SK-N-SH (cell line): ENCODE measurements at regions not wholly inside any gene's neighbourhood (a gene's known extent, or its start where the extent isn't known, plus 50 kb on each side); places are given as distances from the start of the nearest gene placed in this dataset.

Source experiments
- CTCF ChIA-PET: fragments of 300-600, 350-600 bp; formaldehyde crosslinking; extraction: SDS; loops from one replicate; lab custom pipeline; 2021; lab: Yijun Ruan, JAX
- POLR2A ChIA-PET: fragments of 350-600 bp; sonication (Branson Sonifier 250); formaldehyde crosslinking; extraction: SDS; loops from one replicate; lab custom pipeline; 2020; ENCODE audit warnings: antibody characterized with exemption, inconsistent platforms; lab: Yijun Ruan, JAX
- DNase-seq: peaks from one replicate; pipeline ENCODE4 v3.0.0; 2012
- H2AFZ ChIP-seq: fragments of 200-600 bp; sonication (generic); 2 replicates; pipeline ENCODE4 v1.8.1; 2016; ENCODE audit warnings: antibody characterized with exemption, mild to moderate bottlenecking, low read depth
- H3F3A ChIP-seq: fragments of 200-600 bp; sonication (generic); replicated peaks from 2 replicates; pipeline ENCODE3; 2016; ENCODE audit warnings: antibody characterized with exemption, mild to moderate bottlenecking; ENCODE audit not compliant: insufficient read depth
- H3K27ac ChIP-seq, 2 experiments: fragments of 200-500 bp in 1 of 2; fragments of 200-600 bp in 1 of 2; sonication (Bioruptor generic) in 1 of 2; sonication (generic), shearing (Covaris generic) in 1 of 2; 2 replicates each; pipeline versions ENCODE4 v1.5.1 to v1.6.1; 2014 to 2016; ENCODE audit warnings: low read depth in 2 of 2, inconsistent platforms in 1 of 2, low read length in 1 of 2, mild to moderate bottlenecking in 1 of 2, mixed read lengths in 1 of 2
- H3K27me3 ChIP-seq: fragments of 200-600 bp; sonication (generic), shearing (Covaris generic); 2 replicates; pipeline ENCODE4 v1.6.1; 2016; ENCODE audit warnings: mixed run types; ENCODE audit not compliant: insufficient read depth
- H3K36me3 ChIP-seq, 2 experiments: fragments of 200-500 bp in 1 of 2; fragments of 200-600 bp in 1 of 2; sonication (Bioruptor generic) in 1 of 2; sonication (generic) in 1 of 2; replicated peaks in 1 of 2; 2 replicates each; pipeline versions ENCODE3 to v1.5.1; 2014 to 2016; ENCODE audit warnings: low read length in 1 of 2, mild to moderate bottlenecking in 1 of 2; ENCODE audit not compliant: insufficient read depth in 2 of 2, control insufficient read depth in 1 of 2
- H3K4me1 ChIP-seq, 2 experiments: fragments of 200-500 bp in 1 of 2; fragments of 200-600 bp in 1 of 2; sonication (Bioruptor generic) in 1 of 2; sonication (generic), shearing (Covaris generic) in 1 of 2; 2 replicates each; pipeline versions ENCODE4 v1.5.1 to v1.6.1; 2014 to 2016; ENCODE audit warnings: low read depth in 1 of 2, low read length in 1 of 2, mixed run types in 1 of 2; ENCODE audit not compliant: insufficient read depth in 2 of 2, control insufficient read depth in 1 of 2
- H3K4me2 ChIP-seq: fragments of 200-600 bp; sonication (generic), shearing (Covaris generic); 2 replicates; pipeline ENCODE4 v1.6.1; 2017; ENCODE audit warnings: mixed run types
- H3K4me3 ChIP-seq, 2 experiments: fragments of 200-500 bp in 1 of 2; fragments of 200-600 bp in 1 of 2; sonication (Bioruptor generic) in 1 of 2; sonication (generic), shearing (Covaris generic) in 1 of 2; 2 replicates each; pipeline versions ENCODE4 v1.5.1 to v1.8.1; 2014 to 2016; ENCODE audit warnings: low read depth in 2 of 2, inconsistent platforms in 1 of 2, low read length in 1 of 2, mild to moderate bottlenecking in 1 of 2, mixed read lengths in 1 of 2, moderate library complexity in 1 of 2
- H3K79me2 ChIP-seq: fragments of 200-600 bp; sonication (generic); 2 replicates; pipeline ENCODE4 v1.8.1; 2017; ENCODE audit warnings: mild to moderate bottlenecking; ENCODE audit not compliant: insufficient read depth
- H3K9ac ChIP-seq: fragments of 200-600 bp; sonication (generic); 2 replicates; pipeline ENCODE4 v1.6.1; 2017; ENCODE audit warnings: mixed run types
- H3K9me2 ChIP-seq: fragments of 200-600 bp; sonication (generic); 2 replicates; pipeline ENCODE4 v1.6.1; 2017; ENCODE audit warnings: mixed run types
- H3K9me3 ChIP-seq: fragments of 200-600 bp; sonication (generic); 2 replicates; pipeline ENCODE4 v1.6.1; 2017; ENCODE audit warnings: mixed run types, mild to moderate bottlenecking, moderate library complexity
- H4K20me1 ChIP-seq: fragments of 200-600 bp; sonication (generic); 2 replicates; pipeline ENCODE4 v1.6.1; 2017; ENCODE audit warnings: mild to moderate bottlenecking, mixed run types; ENCODE audit not compliant: insufficient read depth
- CHD2 ChIP-seq: fragments of 150-350 bp; IDR thresholded peaks from 2 replicates; pipeline ENCODE4 v1.6.1; 2018; ENCODE audit warnings: low read length; ENCODE audit not compliant: partially characterized antibody
- CTCF ChIP-seq: fragments of 200-600 bp; sonication (generic); IDR thresholded peaks from 2 replicates; pipeline ENCODE4 v1.6.1; 2017; ENCODE audit warnings: antibody characterized with exemption, mild to moderate bottlenecking, moderate library complexity
- ELF1 ChIP-seq: IDR thresholded peaks from 2 replicates; pipeline ENCODE4 v1.4.0; 2012
- EZH2phosphoT487 ChIP-seq: fragments of 200-600 bp; sonication (generic); IDR thresholded peaks from 2 replicates; pipeline ENCODE4 v1.6.1; 2017; ENCODE audit warnings: low read depth, mixed run types, mild to moderate bottlenecking, antibody characterized with exemption, moderate library complexity, borderline replicate concordance
- FOSL2 ChIP-seq: IDR thresholded peaks from 2 replicates; pipeline ENCODE4 v1.4.0; 2012; ENCODE audit warnings: low read depth, mild to moderate bottlenecking, moderate library complexity, borderline replicate concordance
- FOXJ3 ChIP-seq: sonication (generic); formaldehyde crosslinking; IDR thresholded peaks from 2 replicates; pipeline ENCODE4 v1.5.1; 2020; ENCODE audit warnings: mild to moderate bottlenecking, missing genetic modification reagents
- GABPA ChIP-seq: IDR thresholded peaks from 2 replicates; pipeline ENCODE4 v1.4.0; 2012; ENCODE audit warnings: low read depth, mild to moderate bottlenecking
- IRF3 ChIP-seq: fragments of 150-350 bp; IDR thresholded peaks from 2 replicates; pipeline ENCODE4 v1.6.1; 2016; ENCODE audit warnings: mild to moderate bottlenecking, low read depth, low read length
- MAX ChIP-seq: IDR thresholded peaks from 2 replicates; pipeline ENCODE4 v1.4.0; 2012; ENCODE audit warnings: low read depth
- MEF2A ChIP-seq: IDR thresholded peaks from 2 replicates; pipeline ENCODE4 v1.4.0; 2012; ENCODE audit warnings: low read depth, borderline replicate concordance
- NFIC ChIP-seq: IDR thresholded peaks from 2 replicates; pipeline ENCODE4 v1.4.0; 2012; ENCODE audit warnings: borderline replicate concordance
- NRF1 ChIP-seq: IDR thresholded peaks from 2 replicates; pipeline ENCODE4 v1.6.1; 2012; ENCODE audit warnings: low read depth, mild to moderate bottlenecking, low read length
- POLR2AphosphoS5 ChIP-seq: IDR thresholded peaks from 2 replicates; pipeline ENCODE4 v1.6.1; 2012; ENCODE audit warnings: low read depth, low read length
- RAD21 ChIP-seq: IDR thresholded peaks from 2 replicates; pipeline ENCODE4 v1.6.1; 2012; ENCODE audit warnings: mild to moderate bottlenecking, low read length
- RCOR1 ChIP-seq: fragments of 150-350 bp; IDR thresholded peaks from 2 replicates; pipeline ENCODE4 v1.6.1; 2017; ENCODE audit warnings: antibody characterized with exemption, low read length
- RFX5 ChIP-seq: IDR thresholded peaks from 2 replicates; pipeline ENCODE4 v1.6.1; 2012; ENCODE audit warnings: mild to moderate bottlenecking, improper control_type of control experiment, low read length
- RXRA ChIP-seq: IDR thresholded peaks from 2 replicates; pipeline ENCODE4 v1.4.0; 2012; ENCODE audit warnings: low read depth, mild to moderate bottlenecking, borderline replicate concordance
- SMC3 ChIP-seq: IDR thresholded peaks from 2 replicates; pipeline ENCODE4 v1.6.1; 2012; ENCODE audit warnings: low read depth, low read length, improper control_type of control experiment
- TAF1 ChIP-seq: IDR thresholded peaks from 2 replicates; pipeline ENCODE4 v1.6.1; 2012; ENCODE audit warnings: low read depth, mild to moderate bottlenecking, low read length, moderate library complexity, borderline replicate concordance
- TEAD4 ChIP-seq: IDR thresholded peaks from 2 replicates; pipeline ENCODE4 v1.4.0; 2012; ENCODE audit warnings: mild to moderate bottlenecking, borderline replicate concordance; ENCODE audit not compliant: insufficient read depth
- WGBS: methylation state at CpG from one replicate; pipeline ENCODE4 v1.1.6; 2017; ENCODE audit warnings: low lambda C conversion rate; 5-methylcytosine and 5-hydroxymethylcytosine counted together
- TF ChIP-seq, protein P1 (sequence below): IDR thresholded peaks from 2 replicates; pipeline ENCODE4; 2012

- WGBS: 86% methylated on average over 13 of the region's 16 CpGs
- no peaks in the 10 kb centered on the region for H4K20me1 ChIP-seq
- H3K4me3 ChIP-seq: peak overlapping the region in 1 of 2 experiments; percentile 57; a peak in 1 of 4 replicates
- POLR2A ChIA-PET: no interaction called here
- no peaks in the 10 kb centered on the region for H3K9me2 ChIP-seq
- peaks cover 17% of the 10 kb centered on the region for H3F3A ChIP-seq
- H3K79me2 ChIP-seq: no peaks in the 10 kb centered on the region
- peak overlapping the region; percentile 69; the same call in 1 of the 2 replicates for H2AFZ ChIP-seq
- H3K9me3 ChIP-seq: no peaks in the 10 kb centered on the region
- peaks cover 2 to 15% of the 10 kb centered on the region in 2 experiments; a peak in 3 of 4 replicates for H3K4me1 ChIP-seq
- DNase-seq: no peak
- peak overlapping the region; percentile 36; the same call in 1 of the 2 replicates for H3K9ac ChIP-seq
- H3K27ac ChIP-seq: peak overlapping the region in 1 of 2 experiments; percentile 76; a peak in 3 of 4 replicates
- CTCF ChIA-PET: interaction anchor here (0.7 to 1.8 kb wide), 3 partner anchors 13 to 16 kb away, joined by 3 to 6 read pairs (median 3); no protein-coding TSS in a partner anchor
- TF ChIP-seq MEF2A (no peak), ELF1 (no peak), RCOR1 (no peak), EZH2phosphoT487 (no peak), GABPA (no peak), FOXJ3 (CRISPR knock-in tag) (no peak), RFX5 (no peak), FOSL2 (no peak), NFIC (no peak), SMC3 (no peak), TEAD4 (no peak), RAD21 (no peak), POLR2AphosphoS5 (no peak)
- TF ChIP-seq, protein P1, sequence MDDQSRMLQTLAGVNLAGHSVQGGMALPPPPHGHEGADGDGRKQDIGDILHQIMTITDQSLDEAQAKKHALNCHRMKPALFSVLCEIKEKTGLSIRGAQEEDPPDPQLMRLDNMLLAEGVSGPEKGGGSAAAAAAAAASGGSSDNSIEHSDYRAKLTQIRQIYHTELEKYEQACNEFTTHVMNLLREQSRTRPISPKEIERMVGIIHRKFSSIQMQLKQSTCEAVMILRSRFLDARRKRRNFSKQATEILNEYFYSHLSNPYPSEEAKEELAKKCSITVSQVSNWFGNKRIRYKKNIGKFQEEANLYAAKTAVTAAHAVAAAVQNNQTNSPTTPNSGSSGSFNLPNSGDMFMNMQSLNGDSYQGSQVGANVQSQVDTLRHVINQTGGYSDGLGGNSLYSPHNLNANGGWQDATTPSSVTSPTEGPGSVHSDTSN: no peak
- peak overlapping the region; percentile 73 for H3K4me2 ChIP-seq
- H3K36me3 ChIP-seq: no peaks in the 10 kb centered on the region
- no peaks in the 10 kb centered on the region for H3K27me3 ChIP-seq
Observed at GRCh38 chr2:241966647-241967466, 97.3 kb downstream of the RTP5 start.

GRCh38 chr2:241967467-241968144 lies 98.1 kb downstream of the RTP5 start:
- no peak overlapping the region for H3K27ac ChIP-seq
- no peak for TF ChIP-seq RXRA
- TF ChIP-seq TAF1: no peak
- TF ChIP-seq NRF1: no peak
- no peak for TF ChIP-seq CHD2
- no peak for TF ChIP-seq MAX
- TF ChIP-seq SMC3: no peak
- TF ChIP-seq IRF3: no peak
- no peak for TF ChIP-seq CTCF
- TF ChIP-seq MEF2A: no peak
- no peaks in the 10 kb centered on the region for H3K9me2 ChIP-seq
- H3K9ac ChIP-seq: no peak overlapping the region
- POLR2A ChIA-PET: no interaction called here
- H3K27me3 ChIP-seq: no peaks in the 10 kb centered on the region
- H3K4me2 ChIP-seq: no peak overlapping the region
- H4K20me1 ChIP-seq: no peaks in the 10 kb centered on the region
- CTCF ChIA-PET: interaction anchor here (1.2 kb wide), 1 partner anchor 12 kb away, joined by 3 read pairs; no protein-coding TSS in a partner anchor
- 86% methylated on average over 17 of the region's 17 CpGs for WGBS
- H3K4me1 ChIP-seq: peaks cover 2 to 15% of the 10 kb centered on the region in 2 experiments; a peak in 3 of 4 replicates
- no peaks in the 10 kb centered on the region for H3K79me2 ChIP-seq
- DNase-seq: no peak
- no peak overlapping the region for H3K4me3 ChIP-seq
- no peaks in the 10 kb centered on the region for H3K36me3 ChIP-seq
- no peaks in the 10 kb centered on the region for H3K9me3 ChIP-seq
- no peak overlapping the region for H2AFZ ChIP-seq
- peaks cover 17% of the 10 kb centered on the region for H3F3A ChIP-seq
